Heart left ventricle (tissue), 13 donors: ENCODE measurements at regions not wholly inside any gene's neighbourhood (a gene's known extent, or its start where the extent isn't known, plus 50 kb on each side); places are given as distances from the start of the nearest gene placed in this dataset.

Source experiments
- CTCF ChIP-seq, 12 donors: fragments of 200-600 bp; sonication (generic) in 4 of 12; IDR thresholded peaks; one replicate each; pipeline versions ENCODE4 v1.5.0 to v1.8.0; 2018 to 2022; ENCODE audit warnings: antibody characterized with exemption in 12 of 12, mild to moderate bottlenecking in 5 of 12
- POLR2A ChIP-seq, 2 donors: fragments of 450-650 bp; IDR thresholded peaks; one replicate each; pipeline ENCODE4 v1.6.1; 2017; ENCODE audit warnings: antibody characterized with exemption in 2 of 2, mild to moderate bottlenecking in 2 of 2, moderate library complexity in 2 of 2
- donor health status: ischemic (EF 13 %, LVEDD 7.1; RV severe dilation, severe dysfunction).
- donor health status: DM: no; HTN: yes; CAD: no.
- donor health status: DM: no; HTN: no; CAD: no.
- donor health status: ischemic (EF 25% LVEDD 6.9; RV normal size, moderate dysfunction).
- donor health status: ischemic (EF 25% LVEDD 5.7; RV mildly dilated, moderate dysfunction).
- donor health status: ischemic (EF 35%, LVEDD 5.7; RV mildly dilated, moderate dysfunction).
- donor health status: nonischemic (EF 11% LVEDD 7.7; RV severe dilation, severe dysfunction).
- donor health status: DM: yes; HTN: yes; CAD: no.
- donor health status: PGD.
- donor health status: ischemic (EF 29% LVEDD 5.4; RV normal size, mild dysfunction).
- donor health status: nonischemic (EF 23%, LVEDD 6.1; RV moderate dilation, normal function).

- TF ChIP-seq CTCF (IDR thresholded peaks at IDR 0.05) (no peak), POLR2A (IDR thresholded peaks at IDR 0.05) (no peak)
Observed at GRCh38 chr12:32995623-32996022, 99.0 kb upstream of the PKP2 start.
